PC-3 (cell line): ENCODE measurements at regions not wholly inside any gene's neighbourhood (a gene's known extent, or its start where the extent isn't known, plus 50 kb on each side); places are given as distances from the start of the nearest gene placed in this dataset.

Experiments used
- ATAC-seq: fragments of 200-7000 bp; cut with Tn5 transposase; 2 replicates; pipeline ENCODE4 v1.9.1; 2020; ENCODE audit warnings: mild to moderate bottlenecking, moderate library complexity
- BruUV-seq: library from RNA; stranded (reverse); fragments of 400-500 nt; replicated peaks from 2 replicates; lab custom pipeline; 2021; lab: Mats Ljungman, UMichigan
- CTCF ChIA-PET: fragments of 300-600 bp; sonication (Branson Sonifier 250); formaldehyde crosslinking; loops from one replicate; lab custom pipeline; 2022; ENCODE audit warnings: antibody characterized with exemption; lab: Charles Lee
- POLR2A ChIA-PET: fragments of 300-600 bp; sonication (Branson Sonifier 250); formaldehyde crosslinking; loops from one replicate; lab custom pipeline; 2022; ENCODE audit warnings: antibody characterized with exemption; ENCODE audit not compliant: unreplicated experiment; lab: Charles Lee
- DNase-seq: peaks from one replicate; pipeline ENCODE4 v3.0.0-alpha.2; 2015
- H2AFZ ChIP-seq: fragments of 300-600 bp; sonication (generic); 2 replicates; pipeline ENCODE4 v1.6.0; 2016; ENCODE audit warnings: antibody characterized with exemption, low read length
- H3F3A ChIP-seq: fragments of 300-600 bp; sonication (generic); one replicate; pipeline ENCODE4 v1.6.0; 2017; ENCODE audit warnings: antibody characterized with exemption, low read length, control low read depth, mild to moderate bottlenecking; ENCODE audit not compliant: unreplicated experiment
- H3K27ac ChIP-seq: fragments of 300-600 bp; sonication (generic); 2 replicates; pipeline ENCODE4 v1.5.1; 2016; ENCODE audit warnings: mild to moderate bottlenecking, low read length
- H3K27me3 ChIP-seq: fragments of 300-600 bp; sonication (generic); 2 replicates; pipeline ENCODE4 v1.6.1; 2016; ENCODE audit warnings: low read length, mixed read lengths
- H3K36me3 ChIP-seq: fragments of 300-600 bp; sonication (generic); 2 replicates; pipeline ENCODE4 v1.6.1; 2016; ENCODE audit warnings: low read depth, mixed run types, low read length, mixed read lengths
- H3K4me1 ChIP-seq: fragments of 300-600 bp; sonication (generic); 2 replicates; pipeline ENCODE4 v1.5.1; 2016; ENCODE audit warnings: low read length; ENCODE audit not compliant: insufficient read depth
- H3K4me2 ChIP-seq: fragments of 300-600 bp; sonication (generic); 2 replicates; pipeline ENCODE4 v1.6.0; 2016; ENCODE audit warnings: low read length
- H3K4me3 ChIP-seq: fragments of 300-600 bp; sonication (generic); 2 replicates; pipeline ENCODE4 v1.5.1; 2016; ENCODE audit warnings: mild to moderate bottlenecking, low read length, mixed read lengths
- H3K79me2 ChIP-seq: fragments of 300-600 bp; sonication (generic); 2 replicates; pipeline ENCODE4 v1.6.1; 2017; ENCODE audit warnings: low read length, mixed read lengths
- H3K9ac ChIP-seq: fragments of 300-600 bp; sonication (generic); 2 replicates; pipeline ENCODE4 v1.6.0; 2016; ENCODE audit warnings: mild to moderate bottlenecking, low read length
- H3K9me2 ChIP-seq: fragments of 300-600 bp; sonication (generic); replicated peaks from 2 replicates; pipeline ENCODE4 v1.6.1; 2016; ENCODE audit warnings: mixed run types, low read length, mixed read lengths
- H3K9me3 ChIP-seq: fragments of 300-600 bp; sonication (generic); 2 replicates; pipeline ENCODE4 v1.6.1; 2016; ENCODE audit warnings: low read length, mixed read lengths
- H4K20me1 ChIP-seq: fragments of 300-600 bp; sonication (generic); 2 replicates; pipeline ENCODE4 v1.6.1; 2016; ENCODE audit warnings: low read length, mixed read lengths
- EZH2 ChIP-seq: fragments of 300-600 bp; sonication (generic); IDR thresholded peaks from one replicate; pipeline ENCODE4 v1.6.1; 2017; ENCODE audit warnings: antibody characterized with exemption, mild to moderate bottlenecking, low read length; ENCODE audit not compliant: unreplicated experiment
- EZH2phosphoT487 ChIP-seq: fragments of 300-600 bp; sonication (generic); IDR thresholded peaks from 2 replicates; pipeline ENCODE4 v1.6.1; 2018; ENCODE audit warnings: mild to moderate bottlenecking, antibody characterized with exemption, low read length, borderline replicate concordance
- intact Hi-C: fragments of 100-400 bp; cut with micrococcal nuclease; formaldehyde crosslinking; loops from 2 replicates; pipeline ENCODE4 v1.9.0; 2023
- TF ChIP-seq, protein P1 (sequence below): fragments of 300-600 bp; sonication (generic); conservative IDR thresholded peaks from 2 replicates; pipeline ENCODE4 v1.5.1; 2017; ENCODE audit warnings: antibody characterized with exemption, low read depth, mild to moderate bottlenecking, low read length

DNA sequence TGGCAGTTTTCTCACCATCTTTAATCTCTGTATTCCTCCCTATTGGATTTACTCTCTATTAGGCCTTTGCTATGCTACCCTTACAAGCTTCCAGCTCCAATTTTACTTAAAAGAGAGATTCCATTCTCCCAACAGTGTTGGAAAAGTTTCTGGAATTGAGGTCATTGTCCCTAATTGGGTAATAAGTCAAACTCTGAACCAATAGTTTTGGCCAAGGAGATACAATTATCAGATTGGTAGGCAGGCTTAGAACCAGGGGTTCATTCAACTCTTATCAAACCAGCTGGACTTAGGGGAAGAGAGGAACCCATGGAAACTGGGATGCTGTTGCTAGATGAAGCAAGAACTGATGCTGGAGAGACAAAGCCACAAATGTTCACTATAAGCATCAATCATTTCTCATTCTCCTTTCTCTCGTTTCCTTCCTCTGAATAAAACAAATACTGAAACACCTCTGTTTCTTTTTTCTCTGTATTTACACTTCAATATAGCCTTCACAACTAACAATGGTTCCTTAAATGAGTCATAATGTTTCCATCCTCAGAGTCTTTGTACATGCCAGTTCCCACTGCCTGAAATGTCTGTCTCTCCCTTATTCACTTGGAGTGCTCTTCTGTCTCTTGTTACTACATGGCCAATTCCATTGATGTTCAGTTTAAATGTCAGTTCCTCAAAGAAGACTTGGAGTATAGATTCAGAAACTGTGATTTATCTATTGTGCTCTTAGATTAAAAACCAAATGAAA lies 587.3 kb downstream of the GABRG2 start:
- no peaks in the 10 kb centered on the region for H3K9me2 ChIP-seq
- no TSS peak for BruUV-seq
- H4K20me1 ChIP-seq = no peaks in the 10 kb centered on the region
- POLR2A ChIA-PET = no interaction called here
- CTCF ChIA-PET = no interaction called here
- no peak overlapping the region for H3K4me3 ChIP-seq
- H3K4me1 ChIP-seq = no peaks in the 10 kb centered on the region
- no peak overlapping the region for H3K9ac ChIP-seq
- H3F3A ChIP-seq = no peaks in the 10 kb centered on the region
- ATAC-seq (no peak), DNase-seq (peak; percentile 3)
- TF ChIP-seq EZH2phosphoT487 (no peak), EZH2 (no peak)
- TF ChIP-seq, protein P1, sequence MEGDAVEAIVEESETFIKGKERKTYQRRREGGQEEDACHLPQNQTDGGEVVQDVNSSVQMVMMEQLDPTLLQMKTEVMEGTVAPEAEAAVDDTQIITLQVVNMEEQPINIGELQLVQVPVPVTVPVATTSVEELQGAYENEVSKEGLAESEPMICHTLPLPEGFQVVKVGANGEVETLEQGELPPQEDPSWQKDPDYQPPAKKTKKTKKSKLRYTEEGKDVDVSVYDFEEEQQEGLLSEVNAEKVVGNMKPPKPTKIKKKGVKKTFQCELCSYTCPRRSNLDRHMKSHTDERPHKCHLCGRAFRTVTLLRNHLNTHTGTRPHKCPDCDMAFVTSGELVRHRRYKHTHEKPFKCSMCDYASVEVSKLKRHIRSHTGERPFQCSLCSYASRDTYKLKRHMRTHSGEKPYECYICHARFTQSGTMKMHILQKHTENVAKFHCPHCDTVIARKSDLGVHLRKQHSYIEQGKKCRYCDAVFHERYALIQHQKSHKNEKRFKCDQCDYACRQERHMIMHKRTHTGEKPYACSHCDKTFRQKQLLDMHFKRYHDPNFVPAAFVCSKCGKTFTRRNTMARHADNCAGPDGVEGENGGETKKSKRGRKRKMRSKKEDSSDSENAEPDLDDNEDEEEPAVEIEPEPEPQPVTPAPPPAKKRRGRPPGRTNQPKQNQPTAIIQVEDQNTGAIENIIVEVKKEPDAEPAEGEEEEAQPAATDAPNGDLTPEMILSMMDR = no peak
- no peaks in the 10 kb centered on the region for H3K27me3 ChIP-seq
- no peak overlapping the region for H2AFZ ChIP-seq
- intact Hi-C loops = no loop called here
- H3K4me2 ChIP-seq = no peak overlapping the region
- no peaks in the 10 kb centered on the region for H3K79me2 ChIP-seq
- H3K36me3 ChIP-seq = no peaks in the 10 kb centered on the region
- no peak overlapping the region for H3K27ac ChIP-seq
- H3K9me3 ChIP-seq = no peaks in the 10 kb centered on the region

DNA sequence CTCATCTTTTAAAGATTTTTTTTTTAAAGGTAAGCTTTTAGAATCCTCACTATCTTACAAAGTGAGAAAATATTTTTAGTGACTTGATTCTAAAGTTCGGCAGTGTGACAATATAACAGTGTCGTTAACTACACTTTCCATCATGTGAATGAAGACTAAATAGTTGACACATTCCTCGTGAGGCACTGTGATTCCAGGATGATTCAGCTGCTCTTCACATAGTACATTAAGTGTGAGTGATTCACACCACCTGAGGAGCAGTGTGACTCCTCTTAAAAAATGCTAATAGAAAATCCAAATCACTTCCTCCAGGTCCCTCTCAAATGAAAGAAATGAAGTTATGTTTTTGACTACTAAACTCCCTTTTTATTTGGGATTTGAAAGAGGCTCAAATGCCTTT lies 589.5 kb downstream of the GABRG2 start:
- Histone ChIP-seq H3K4me2 (no peak overlapping the region), H3F3A (no peaks in the 10 kb centered on the region), H3K27ac (no peak overlapping the region), H3K9ac (no peak overlapping the region), H3K9me3 (0 out of 2 replicates have a peak, but pooled peaks cover 3% of the 10 kb centered on the region), H3K4me1 (no peaks in the 10 kb centered on the region), H3K9me2 (no peaks in the 10 kb centered on the region), H3K79me2 (no peaks in the 10 kb centered on the region), H4K20me1 (no peaks in the 10 kb centered on the region), H3K27me3 (no peaks in the 10 kb centered on the region), H3K36me3 (no peaks in the 10 kb centered on the region), H3K4me3 (no peak overlapping the region), H2AFZ (no peak overlapping the region)
- ChIA-PET CTCF (no interaction called here), POLR2A (no interaction called here)
- BruUV-seq = no TSS peak
- DNase-seq = peak; percentile 10
- no peak for TF ChIP-seq EZH2
- TF ChIP-seq, protein P1 = no peak
- no peak for TF ChIP-seq EZH2phosphoT487
- intact Hi-C loops = no loop called here
- no peak for ATAC-seq

DNA sequence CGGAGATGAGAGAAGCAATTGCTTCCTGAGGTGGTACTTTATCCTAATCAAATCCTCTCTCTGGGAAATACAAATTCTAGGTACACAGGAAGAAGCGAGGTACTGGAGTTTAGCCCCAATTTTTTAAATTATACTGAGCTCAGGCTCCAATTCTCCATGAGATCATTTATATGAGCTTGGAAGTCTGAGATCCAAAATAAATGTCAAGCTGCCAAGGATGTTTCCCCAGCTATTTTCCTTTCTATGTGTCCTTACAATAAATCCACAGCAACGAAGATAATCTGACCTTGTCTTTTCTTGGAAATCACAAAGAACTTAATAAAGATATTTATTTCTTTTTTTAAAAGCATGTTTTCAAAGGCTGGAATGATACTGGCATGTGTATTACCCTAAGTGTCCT lies 597.3 kb downstream of the GABRG2 start:
- no peak for ATAC-seq
- ChIA-PET CTCF (no interaction called here), POLR2A (no interaction called here)

More for the DNA sequence above, 597.3 kb downstream of the GABRG2 start:
- Histone ChIP-seq H3K27ac (no peak overlapping the region), H3K9me2 (no peaks in the 10 kb centered on the region), H3K27me3 (no peaks in the 10 kb centered on the region), H3K4me2 (no peak overlapping the region), H2AFZ (no peak overlapping the region), H4K20me1 (no peaks in the 10 kb centered on the region), H3K9me3 (0 out of 2 replicates have a peak, but pooled peaks cover 3% of the 10 kb centered on the region), H3F3A (no peaks in the 10 kb centered on the region), H3K79me2 (no peaks in the 10 kb centered on the region), H3K36me3 (no peaks in the 10 kb centered on the region), H3K4me3 (no peak overlapping the region), H3K4me1 (no peaks in the 10 kb centered on the region), H3K9ac (no peak overlapping the region)
- BruUV-seq = no TSS peak
- TF ChIP-seq EZH2 = no peak
- TF ChIP-seq EZH2phosphoT487 = no peak
- TF ChIP-seq, protein P1 = no peak
- no peak for DNase-seq
- intact Hi-C loops = no loop called here
